NB4 (cell line): ENCODE measurements at regions not wholly inside any gene's neighbourhood (a gene's known extent, or its start where the extent isn't known, plus 50 kb on each side); places are given as distances from the start of the nearest gene placed in this dataset.

ENCODE experiments used
- MYC ChIP-seq: IDR thresholded peaks from 2 replicates; pipeline ENCODE4 v1.6.1; 2011; ENCODE audit warnings: low read depth, low read length
- POLR2A ChIP-seq: IDR thresholded peaks from 2 replicates; pipeline ENCODE4 v1.6.1; 2011; ENCODE audit warnings: mild to moderate bottlenecking; ENCODE audit not compliant: insufficient read length; ENCODE audit errors: extremely low read depth
- TF ChIP-seq, protein P1 (sequence below): IDR thresholded peaks from one replicate; pipeline ENCODE4 v1.5.1; 2012; ENCODE audit warnings: low read depth, low read length
- TF ChIP-seq, protein P2 (sequence below): IDR thresholded peaks from 2 replicates; pipeline ENCODE4 v1.6.1; 2011; ENCODE audit warnings: low read depth, low read length

DNA sequence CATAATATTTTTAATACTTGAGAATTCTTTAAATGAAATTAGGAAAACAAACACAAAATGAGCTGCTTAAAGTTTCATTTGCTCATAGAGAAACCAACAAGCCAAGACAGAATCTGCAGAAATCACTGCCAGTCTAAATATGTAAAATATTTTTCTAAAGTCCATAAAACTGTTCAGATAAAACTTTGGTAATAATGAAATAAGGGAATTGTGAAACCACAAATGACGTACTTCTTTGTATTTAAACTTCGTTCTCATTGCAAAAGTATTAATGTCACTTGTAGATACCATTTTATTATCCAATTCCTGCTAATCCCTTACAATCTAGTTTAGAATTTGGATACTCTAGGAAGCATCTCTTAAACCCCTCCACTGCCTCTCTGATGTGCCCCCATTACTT, 234.5 kb upstream of the NEGR1 start:
- TF ChIP-seq, protein P1, sequence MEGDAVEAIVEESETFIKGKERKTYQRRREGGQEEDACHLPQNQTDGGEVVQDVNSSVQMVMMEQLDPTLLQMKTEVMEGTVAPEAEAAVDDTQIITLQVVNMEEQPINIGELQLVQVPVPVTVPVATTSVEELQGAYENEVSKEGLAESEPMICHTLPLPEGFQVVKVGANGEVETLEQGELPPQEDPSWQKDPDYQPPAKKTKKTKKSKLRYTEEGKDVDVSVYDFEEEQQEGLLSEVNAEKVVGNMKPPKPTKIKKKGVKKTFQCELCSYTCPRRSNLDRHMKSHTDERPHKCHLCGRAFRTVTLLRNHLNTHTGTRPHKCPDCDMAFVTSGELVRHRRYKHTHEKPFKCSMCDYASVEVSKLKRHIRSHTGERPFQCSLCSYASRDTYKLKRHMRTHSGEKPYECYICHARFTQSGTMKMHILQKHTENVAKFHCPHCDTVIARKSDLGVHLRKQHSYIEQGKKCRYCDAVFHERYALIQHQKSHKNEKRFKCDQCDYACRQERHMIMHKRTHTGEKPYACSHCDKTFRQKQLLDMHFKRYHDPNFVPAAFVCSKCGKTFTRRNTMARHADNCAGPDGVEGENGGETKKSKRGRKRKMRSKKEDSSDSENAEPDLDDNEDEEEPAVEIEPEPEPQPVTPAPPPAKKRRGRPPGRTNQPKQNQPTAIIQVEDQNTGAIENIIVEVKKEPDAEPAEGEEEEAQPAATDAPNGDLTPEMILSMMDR, result no peak
- TF ChIP-seq MYC, result no peak
- TF ChIP-seq, protein P2, sequence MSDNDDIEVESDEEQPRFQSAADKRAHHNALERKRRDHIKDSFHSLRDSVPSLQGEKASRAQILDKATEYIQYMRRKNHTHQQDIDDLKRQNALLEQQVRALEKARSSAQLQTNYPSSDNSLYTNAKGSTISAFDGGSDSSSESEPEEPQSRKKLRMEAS, result no peak
- TF ChIP-seq POLR2A, result no peak
